RWPE2 (cell line): ENCODE measurements at regions not wholly inside any gene's neighbourhood (a gene's known extent, or its start where the extent isn't known, plus 50 kb on each side); places are given as distances from the start of the nearest gene placed in this dataset.

ENCODE experiments used
- ATAC-seq: fragments of 200-7000 bp; cut with Tn5 transposase; 3 replicates; pipeline ENCODE4 v1.9.1; 2021; ENCODE audit warnings: low read depth
- DNase-seq: peaks from one replicate; pipeline ENCODE4 v3.0.0-alpha.2; 2020; ENCODE audit warnings: low spot score
- H3K27ac ChIP-seq: fragments of 450-650 bp; 2 replicates; pipeline ENCODE4 v1.5.1; 2017; ENCODE audit warnings: mild to moderate bottlenecking; ENCODE audit not compliant: poor library complexity, severe bottlenecking
- H3K27me3 ChIP-seq: fragments of 250-450 bp; sonication (Bioruptor Pico); 2 replicates; pipeline ENCODE4 v1.5.1; 2021; ENCODE audit warnings: mild to moderate bottlenecking, moderate library complexity; ENCODE audit not compliant: insufficient read depth, poor library complexity, severe bottlenecking
- H3K36me3 ChIP-seq: fragments of 250-450 bp; sonication (Bioruptor Pico); 2 replicates; pipeline ENCODE4 v1.5.1; 2020; ENCODE audit warnings: low read depth, mild to moderate bottlenecking, moderate library complexity
- H3K4me1 ChIP-seq: fragments of 250-450 bp; sonication (Bioruptor Pico); 2 replicates; pipeline ENCODE4 v1.5.1; 2021; ENCODE audit warnings: mild to moderate bottlenecking, moderate library complexity; ENCODE audit not compliant: insufficient read depth, poor library complexity, severe bottlenecking
- H3K4me3 ChIP-seq: fragments of 250-450 bp; sonication (Bioruptor Pico); 2 replicates; pipeline ENCODE4 v1.5.1; 2021; ENCODE audit warnings: mild to moderate bottlenecking, moderate library complexity; ENCODE audit not compliant: severe bottlenecking
- H3K9me3 ChIP-seq: fragments of 250-450 bp; sonication (Bioruptor Pico); 2 replicates; pipeline ENCODE4 v1.5.1; 2021; ENCODE audit warnings: mild to moderate bottlenecking, moderate library complexity; ENCODE audit not compliant: severe bottlenecking
- CTCF ChIP-seq: fragments of 450-650 bp; IDR thresholded peaks from one replicate; pipeline ENCODE4 v1.5.1; 2017; ENCODE audit warnings: mild to moderate bottlenecking, moderate library complexity; ENCODE audit not compliant: poor library complexity, severe bottlenecking

GRCh38 chr14:85991156-85991555 lies 461.2 kb downstream of the FLRT2 start:
- no peaks in the 10 kb centered on the region for H3K4me1 ChIP-seq
- ATAC-seq (peak; percentile 25; the same call in 1 of the 3 replicates), DNase-seq (no peak)
- H3K4me3 ChIP-seq = no peak overlapping the region
- no peak overlapping the region for H3K27ac ChIP-seq
- no peaks in the 10 kb centered on the region for H3K9me3 ChIP-seq
- no peak for TF ChIP-seq CTCF
- no peaks in the 10 kb centered on the region for H3K36me3 ChIP-seq
- H3K27me3 ChIP-seq = peaks cover 8% of the 10 kb centered on the region

GRCh38 chr14:85987907-85988306 lies 458.0 kb downstream of the FLRT2 start:
- no peak overlapping the region for H3K4me3 ChIP-seq
- H3K4me1 ChIP-seq = no peaks in the 10 kb centered on the region
- DNase-seq (no peak), ATAC-seq (no peak)
- TF ChIP-seq CTCF = no peak
- no peaks in the 10 kb centered on the region for H3K9me3 ChIP-seq
- no peaks in the 10 kb centered on the region for H3K36me3 ChIP-seq
- peaks cover 8% of the 10 kb centered on the region for H3K27me3 ChIP-seq
- no peak overlapping the region for H3K27ac ChIP-seq

GRCh38 chr14:85987292-85987691 lies 457.3 kb downstream of the FLRT2 start:
- H3K27ac ChIP-seq = no peak overlapping the region
- no peak for ATAC-seq
- no peak for DNase-seq
- no peaks in the 10 kb centered on the region for H3K9me3 ChIP-seq
- H3K27me3 ChIP-seq = peaks cover 8% of the 10 kb centered on the region
- H3K36me3 ChIP-seq = no peaks in the 10 kb centered on the region
- H3K4me3 ChIP-seq = no peak overlapping the region
- no peaks in the 10 kb centered on the region for H3K4me1 ChIP-seq
- no peak for TF ChIP-seq CTCF

GRCh38 chr14:85978582-85979250 lies 448.8 kb downstream of the FLRT2 start:
- Histone ChIP-seq H3K9me3 (no peaks in the 10 kb centered on the region), H3K36me3 (no peaks in the 10 kb centered on the region), H3K27ac (no peak overlapping the region), H3K4me1 (no peaks in the 10 kb centered on the region), H3K27me3 (no peaks in the 10 kb centered on the region), H3K4me3 (no peak overlapping the region)
- DNase-seq (no peak), ATAC-seq (no peak)
- no peak for TF ChIP-seq CTCF

- no peak for DNase-seq
- ATAC-seq = no peak
- H3K9me3 ChIP-seq = no peaks in the 10 kb centered on the region
- no peak overlapping the region for H3K4me3 ChIP-seq
- no peaks in the 10 kb centered on the region for H3K27me3 ChIP-seq
- H3K4me1 ChIP-seq = no peaks in the 10 kb centered on the region
- H3K27ac ChIP-seq = no peak overlapping the region
- H3K36me3 ChIP-seq = no peaks in the 10 kb centered on the region
- TF ChIP-seq CTCF = no peak
Observed at GRCh38 chr14:85974602-85975001, 444.7 kb downstream of the FLRT2 start.
